LNCAP (cell line): ENCODE measurements at regions not wholly inside any gene's neighbourhood (a gene's known extent, or its start where the extent isn't known, plus 50 kb on each side); places are given as distances from the start of the nearest gene placed in this dataset.

Source experiments
- CTCF ChIP-seq: fragments of 450-650 bp; IDR thresholded peaks from 2 replicates; pipeline ENCODE4 v1.5.1; 2017; ENCODE audit warnings: mild to moderate bottlenecking

- TF ChIP-seq CTCF: no peak
These were observed 502.6 kb upstream of the NMUR2 start for GRCh38 chr5:152907488-152908245.

GRCh38 chr5:152912924-152913323 lies 507.8 kb upstream of the NMUR2 start:
- no peak for TF ChIP-seq CTCF

GRCh38 chr5:152932621-152933020 lies 527.5 kb upstream of the NMUR2 start:
- TF ChIP-seq CTCF: no peak

GRCh38 chr5:152933056-152933455 lies 528.0 kb upstream of the NMUR2 start:
- TF ChIP-seq CTCF: no peak

GRCh38 chr5:152938630-152939029 lies 533.6 kb upstream of the NMUR2 start:
- TF ChIP-seq CTCF: no peak

- no peak for TF ChIP-seq CTCF
These were observed 537.7 kb upstream of the NMUR2 start for GRCh38 chr5:152942633-152943336.

- no peak for TF ChIP-seq CTCF
These were observed 536.5 kb upstream of the GRIA1 start for GRCh38 chr5:152953788-152954483.
